Neural crest cell (in vitro differentiated cells): ENCODE measurements at regions not wholly inside any gene's neighbourhood (a gene's known extent, or its start where the extent isn't known, plus 50 kb on each side); places are given as distances from the start of the nearest gene placed in this dataset.

ENCODE experiments used
- DNase-seq: peaks from one replicate; pipeline ENCODE4 v3.0.0; 2021; ENCODE audit warnings: low read depth, mixed read lengths, low spot score
- H3K27ac Mint-ChIP-seq: one replicate; pipeline ENCODE4 v1.8.0; 2021; ENCODE audit warnings: mild to moderate bottlenecking, mixed read lengths; ENCODE audit not compliant: unreplicated experiment
- H3K27me3 Mint-ChIP-seq: 2 replicates; pipeline ENCODE4 v1.8.0; 2021; ENCODE audit warnings: low read depth, mild to moderate bottlenecking, mixed read lengths
- H3K36me3 Mint-ChIP-seq: 2 replicates; pipeline ENCODE4 v1.8.0; 2021; ENCODE audit warnings: low read depth, mild to moderate bottlenecking, mixed read lengths
- H3K4me1 Mint-ChIP-seq: 2 replicates; pipeline ENCODE4 v1.8.0; 2021; ENCODE audit warnings: mixed read lengths
- H3K4me3 Mint-ChIP-seq: one replicate; pipeline ENCODE4 v1.8.0; 2021; ENCODE audit warnings: mild to moderate bottlenecking, mixed read lengths
- H3K9me3 Mint-ChIP-seq: 2 replicates; pipeline ENCODE4 v1.8.0; 2021; ENCODE audit warnings: mixed read lengths
- CTCF ChIP-seq: fragments of 200-600 bp; sonication (generic); conservative IDR thresholded peaks from 2 replicates; pipeline ENCODE4 v1.5.0; 2021; ENCODE audit warnings: antibody characterized with exemption, mild to moderate bottlenecking

- no peaks in the 10 kb centered on the region for H3K9me3 Mint-ChIP-seq
- TF ChIP-seq CTCF: no peak
- no peak overlapping the region for H3K27ac Mint-ChIP-seq
- no peaks in the 10 kb centered on the region for H3K4me1 Mint-ChIP-seq
- H3K27me3 Mint-ChIP-seq: peaks cover 2% of the 10 kb centered on the region
- no peak for DNase-seq
- no peaks in the 10 kb centered on the region for H3K36me3 Mint-ChIP-seq
- H3K4me3 Mint-ChIP-seq: no peak overlapping the region
Observed at GRCh38 chr4:149113804-149114430, 671.7 kb upstream of the NR3C2 start.

- DNase-seq: no peak
- peaks cover 2% of the 10 kb centered on the region for H3K27me3 Mint-ChIP-seq
Observed at GRCh38 chr4:149112109-149112508, 669.9 kb upstream of the NR3C2 start.

GRCh38 chr4:149110481-149110880, 668.3 kb upstream of the NR3C2 start:
- Mint-ChIP-seq H3K36me3 (no peaks in the 10 kb centered on the region), H3K4me3 (no peak overlapping the region), H3K27me3 (peaks cover 2% of the 10 kb centered on the region), H3K9me3 (no peaks in the 10 kb centered on the region), H3K27ac (no peak overlapping the region), H3K4me1 (no peaks in the 10 kb centered on the region)
- TF ChIP-seq CTCF: no peak
- no peak for DNase-seq

More at GRCh38 chr4:149112109-149112508, 669.9 kb upstream of the NR3C2 start:
- Mint-ChIP-seq H3K4me1 (no peaks in the 10 kb centered on the region), H3K4me3 (no peak overlapping the region), H3K36me3 (no peaks in the 10 kb centered on the region), H3K9me3 (no peaks in the 10 kb centered on the region), H3K27ac (no peak overlapping the region)
- TF ChIP-seq CTCF: no peak

GRCh38 chr4:149108626-149109025, 666.4 kb upstream of the NR3C2 start:
- TF ChIP-seq CTCF: no peak
- no peak overlapping the region for H3K27ac Mint-ChIP-seq

GRCh38 chr4:149102765-149103164, 660.6 kb upstream of the NR3C2 start:
- no peaks in the 10 kb centered on the region for H3K27me3 Mint-ChIP-seq

More at GRCh38 chr4:149108626-149109025, 666.4 kb upstream of the NR3C2 start:
- no peak for DNase-seq
- H3K4me3 Mint-ChIP-seq: no peak overlapping the region
- no peaks in the 10 kb centered on the region for H3K9me3 Mint-ChIP-seq
- no peaks in the 10 kb centered on the region for H3K27me3 Mint-ChIP-seq
- no peaks in the 10 kb centered on the region for H3K36me3 Mint-ChIP-seq
- no peaks in the 10 kb centered on the region for H3K4me1 Mint-ChIP-seq

More at GRCh38 chr4:149102765-149103164, 660.6 kb upstream of the NR3C2 start:
- H3K9me3 Mint-ChIP-seq: peaks cover 12% of the 10 kb centered on the region
- no peaks in the 10 kb centered on the region for H3K4me1 Mint-ChIP-seq
- no peak overlapping the region for H3K27ac Mint-ChIP-seq
- H3K4me3 Mint-ChIP-seq: no peak overlapping the region
- DNase-seq: no peak
- no peaks in the 10 kb centered on the region for H3K36me3 Mint-ChIP-seq
- TF ChIP-seq CTCF: no peak
